Astrocyte (in vitro differentiated cells and primary cell): ENCODE measurements at regions not wholly inside any gene's neighbourhood (a gene's known extent, or its start where the extent isn't known, plus 50 kb on each side); places are given as distances from the start of the nearest gene placed in this dataset.

Source experiments
- DNase-seq: peaks from one replicate; pipeline ENCODE4 v3.0.0-alpha.2; 2010; ENCODE audit warnings: low read depth
- FAIRE-seq: peaks from 2 replicates; lab custom pipeline; 2011; peaks lifted over from hg19 to GRCh38; lab: Jason Lieb, UNC
- H2AFZ ChIP-seq: 2 replicates; pipeline ENCODE4 v1.6.0; 2012; ENCODE audit warnings: low read depth, low read length, inconsistent platforms
- H3K27ac ChIP-seq: 2 replicates; pipeline ENCODE4 v1.5.1; 2011; ENCODE audit warnings: low read depth, low read length, inconsistent platforms
- H3K27me3 ChIP-seq: 2 replicates; pipeline ENCODE4 v1.6.0; 2011; ENCODE audit warnings: low read length, inconsistent platforms; ENCODE audit not compliant: insufficient read depth
- H3K36me3 ChIP-seq: 2 replicates; pipeline ENCODE4 v1.5.1; 2011; ENCODE audit warnings: low read length, inconsistent platforms; ENCODE audit not compliant: insufficient read depth
- H3K4me1 ChIP-seq: 2 replicates; pipeline ENCODE4 v1.5.1; 2011; ENCODE audit warnings: low read length, inconsistent platforms; ENCODE audit not compliant: insufficient read depth
- H3K4me2 ChIP-seq: 2 replicates; pipeline ENCODE4 v1.6.0; 2012; ENCODE audit warnings: low read length, inconsistent platforms
- H3K4me3 ChIP-seq: 2 replicates; pipeline ENCODE4 v1.5.1; 2011; ENCODE audit warnings: low read depth, mild to moderate bottlenecking, low read length, inconsistent platforms; ENCODE audit not compliant: insufficient read depth
- H3K79me2 ChIP-seq: 2 replicates; pipeline ENCODE4 v1.6.0; 2012; ENCODE audit warnings: mild to moderate bottlenecking, low read length, inconsistent platforms; ENCODE audit not compliant: insufficient read depth
- H3K9ac ChIP-seq: 2 replicates; pipeline ENCODE4 v1.6.0; 2012; ENCODE audit warnings: mild to moderate bottlenecking, low read length, inconsistent platforms
- H3K9me3 ChIP-seq: 2 replicates; pipeline ENCODE4 v1.5.1; 2012; ENCODE audit warnings: low read depth, mild to moderate bottlenecking, low read length, inconsistent platforms; ENCODE audit not compliant: insufficient read depth
- H4K20me1 ChIP-seq: 2 replicates; pipeline ENCODE4 v1.6.0; 2012; ENCODE audit warnings: low read length, inconsistent platforms; ENCODE audit not compliant: insufficient read depth
- H3K27ac Mint-ChIP-seq: one replicate; pipeline ENCODE4 v1.8.0; 2021; ENCODE audit warnings: mild to moderate bottlenecking, mixed read lengths; ENCODE audit not compliant: unreplicated experiment
- H3K27me3 Mint-ChIP-seq: one replicate; pipeline ENCODE4 v1.8.0; 2021; ENCODE audit warnings: low read depth, mixed read lengths; ENCODE audit not compliant: unreplicated experiment
- H3K36me3 Mint-ChIP-seq: one replicate; pipeline ENCODE4 v1.8.0; 2021; ENCODE audit warnings: low read depth, mixed read lengths; ENCODE audit not compliant: unreplicated experiment
- H3K4me1 Mint-ChIP-seq: one replicate; pipeline ENCODE4 v1.8.0; 2021; ENCODE audit warnings: low read depth, mixed read lengths; ENCODE audit not compliant: unreplicated experiment
- H3K4me3 Mint-ChIP-seq: one replicate; pipeline ENCODE4 v1.8.0; 2021; ENCODE audit warnings: mild to moderate bottlenecking, moderate library complexity, mixed read lengths; ENCODE audit not compliant: unreplicated experiment
- H3K9me3 Mint-ChIP-seq: one replicate; pipeline ENCODE4 v1.8.0; 2021; ENCODE audit warnings: mild to moderate bottlenecking, mixed read lengths; ENCODE audit not compliant: unreplicated experiment
- CTCF ChIP-seq: IDR thresholded peaks from 2 replicates; pipeline ENCODE4 v1.5.1; 2011; ENCODE audit warnings: low read depth, mild to moderate bottlenecking, inconsistent platforms, low read length, moderate library complexity; ENCODE audit not compliant: insufficient read depth
- EZH2 ChIP-seq: IDR thresholded peaks from 2 replicates; pipeline ENCODE4 v1.6.1; 2012; ENCODE audit warnings: mild to moderate bottlenecking, low read length, inconsistent platforms; ENCODE audit not compliant: insufficient read depth

DNA sequence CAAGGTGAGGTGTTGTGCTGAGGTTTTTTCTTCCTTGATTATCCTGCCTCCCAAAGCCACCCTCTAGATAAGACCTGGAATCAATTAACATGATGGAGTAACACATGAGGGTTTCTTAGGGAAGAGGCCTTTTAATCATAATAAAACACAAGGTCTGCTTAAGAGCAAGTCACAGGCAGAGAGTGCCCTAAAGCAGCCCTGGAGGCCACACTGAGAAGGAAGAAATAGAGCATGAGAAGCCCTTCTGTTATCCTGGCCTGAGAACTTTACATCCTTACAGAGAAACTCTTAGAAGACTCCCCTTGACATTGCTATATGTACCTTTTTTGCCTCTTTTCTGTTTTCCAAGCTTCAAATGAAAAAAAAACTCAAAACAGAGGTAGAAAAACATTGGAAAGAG, 132.3 kb downstream of the CEP57L1 start:
- FAIRE-seq (no peak), DNase-seq (no peak)
- Mint-ChIP-seq H3K4me3 (no peak overlapping the region), H3K4me1 (no peaks in the 10 kb centered on the region), H3K9me3 (no peaks in the 10 kb centered on the region), H3K36me3 (no peaks in the 10 kb centered on the region), H3K27ac (no peak overlapping the region), H3K27me3 (no peaks in the 10 kb centered on the region)
- H3K36me3 ChIP-seq: no peaks in the 10 kb centered on the region
- no peaks in the 10 kb centered on the region for H3K9me3 ChIP-seq
- no peak overlapping the region for H3K4me2 ChIP-seq
- no peak overlapping the region for H3K9ac ChIP-seq
- H3K27me3 ChIP-seq: no peaks in the 10 kb centered on the region
- H2AFZ ChIP-seq: no peak overlapping the region
- H3K27ac ChIP-seq: no peak overlapping the region
- H3K79me2 ChIP-seq: no peaks in the 10 kb centered on the region
- no peaks in the 10 kb centered on the region for H4K20me1 ChIP-seq
- no peak for TF ChIP-seq CTCF
- TF ChIP-seq EZH2: no peak
- no peaks in the 10 kb centered on the region for H3K4me1 ChIP-seq
- H3K4me3 ChIP-seq: no peak overlapping the region

- H3K4me2 ChIP-seq: no peak overlapping the region
- FAIRE-seq: no peak
- H3K4me1 Mint-ChIP-seq: no peaks in the 10 kb centered on the region
Measured at GRCh38 chr6:109226353-109226752, 131.0 kb downstream of the CEP57L1 start.

DNA sequence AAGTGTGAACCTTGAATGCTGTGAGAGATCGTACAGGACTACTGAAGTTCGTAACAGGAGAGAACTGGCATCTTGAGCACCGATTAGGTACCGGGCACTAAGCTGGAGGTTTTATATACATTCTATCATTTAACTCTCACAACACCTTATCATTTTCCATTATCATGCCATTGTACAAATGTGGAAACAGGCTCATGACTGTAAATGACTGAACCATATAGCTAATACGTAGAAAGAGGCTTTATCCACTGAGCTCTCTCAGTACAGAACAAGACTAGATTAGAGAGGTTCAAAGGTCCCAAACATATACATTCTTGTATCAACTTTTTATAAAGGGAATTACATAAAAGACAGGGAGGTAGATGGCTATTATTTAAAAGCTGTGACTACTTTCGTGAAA, 130.6 kb downstream of the CEP57L1 start:
- no peak overlapping the region for H3K4me3 Mint-ChIP-seq
- H3K4me2 ChIP-seq: no peak overlapping the region
- H3K27ac ChIP-seq: no peak overlapping the region
- no peaks in the 10 kb centered on the region for H3K27me3 ChIP-seq
- no peaks in the 10 kb centered on the region for H3K9me3 ChIP-seq
- no peak overlapping the region for H3K9ac ChIP-seq
- no peaks in the 10 kb centered on the region for H4K20me1 ChIP-seq
- H3K79me2 ChIP-seq: no peaks in the 10 kb centered on the region
- no peaks in the 10 kb centered on the region for H3K36me3 ChIP-seq
- no peak for DNase-seq
- H2AFZ ChIP-seq: no peak overlapping the region
- no peak for TF ChIP-seq CTCF
- no peak for TF ChIP-seq EZH2
- no peaks in the 10 kb centered on the region for H3K36me3 Mint-ChIP-seq
- FAIRE-seq: no peak
- H3K9me3 Mint-ChIP-seq: no peaks in the 10 kb centered on the region
- no peaks in the 10 kb centered on the region for H3K27me3 Mint-ChIP-seq
- no peak overlapping the region for H3K27ac Mint-ChIP-seq
- no peak overlapping the region for H3K4me3 ChIP-seq
- no peaks in the 10 kb centered on the region for H3K4me1 ChIP-seq
- H3K4me1 Mint-ChIP-seq: no peaks in the 10 kb centered on the region

More at GRCh38 chr6:109226353-109226752, 131.0 kb downstream of the CEP57L1 start:
- H3K27ac ChIP-seq: no peak overlapping the region
- no peak overlapping the region for H2AFZ ChIP-seq
- no peak for DNase-seq
- no peaks in the 10 kb centered on the region for H3K9me3 ChIP-seq
- no peaks in the 10 kb centered on the region for H3K9me3 Mint-ChIP-seq
- no peak overlapping the region for H3K9ac ChIP-seq
- H4K20me1 ChIP-seq: no peaks in the 10 kb centered on the region
- no peaks in the 10 kb centered on the region for H3K4me1 ChIP-seq
- no peaks in the 10 kb centered on the region for H3K27me3 ChIP-seq
- H3K36me3 Mint-ChIP-seq: no peaks in the 10 kb centered on the region
- no peak overlapping the region for H3K4me3 ChIP-seq
- H3K79me2 ChIP-seq: no peaks in the 10 kb centered on the region
- no peaks in the 10 kb centered on the region for H3K27me3 Mint-ChIP-seq
- no peaks in the 10 kb centered on the region for H3K36me3 ChIP-seq
- no peak for TF ChIP-seq CTCF
- no peak for TF ChIP-seq EZH2
- H3K4me3 Mint-ChIP-seq: no peak overlapping the region
- no peak overlapping the region for H3K27ac Mint-ChIP-seq
